Prostate gland (tissue), 2 donors: ENCODE measurements at regions not wholly inside any gene's neighbourhood (a gene's known extent, or its start where the extent isn't known, plus 50 kb on each side); places are given as distances from the start of the nearest gene placed in this dataset.
"Not testable (repeated sequence)": the region's sequence is repeated elsewhere in the genome, so short reads cannot be mapped to it uniquely, and the experiment has no call there.

Experiments used
- DNase-seq: peaks from one replicate; pipeline ENCODE4 v3.0.0-alpha.2; 2019; ENCODE audit warnings: low spot score
- H3K27ac ChIP-seq, 2 donors: fragments of 200-600 bp; sonication (generic); 2 replicates each; pipeline ENCODE4 v1.5.1; 2017 to 2019
- H3K27me3 ChIP-seq: fragments of 200-600 bp; sonication (generic); replicated peaks from 2 replicates; pipeline ENCODE4 v1.5.1; 2019; ENCODE audit not compliant: insufficient read depth
- H3K36me3 ChIP-seq, 2 donors: fragments of 200-600 bp; sonication (generic); 1 replicate in 1 of 2; 2 replicates in 1 of 2; pipeline versions ENCODE4 v1.5.1 to v1.8.1; 2017 to 2019
- H3K4me1 ChIP-seq: fragments of 200-600 bp; sonication (generic); replicated peaks from 2 replicates; pipeline ENCODE4 v1.5.1; 2019
- H3K4me3 ChIP-seq, 2 donors: fragments of 200-600 bp; sonication (generic); 2 replicates each; pipeline ENCODE4 v1.5.1; 2017 to 2019
- H3K9me3 ChIP-seq: fragments of 200-600 bp; sonication (generic); 2 replicates; pipeline ENCODE4 v1.5.1; 2017
- POLR2A ChIP-seq: fragments of 450-650 bp; IDR thresholded peaks from one replicate; pipeline ENCODE4 v1.6.1; 2016; ENCODE audit warnings: antibody characterized with exemption, mild to moderate bottlenecking
- POLR2AphosphoS5 ChIP-seq: sonication (generic); formaldehyde crosslinking; IDR thresholded peaks from one replicate; pipeline ENCODE4 v1.6.1; 2017; ENCODE audit warnings: antibody characterized with exemption
- WGBS: methylation state at CpG from one replicate; pipeline ENCODE4 v1.1.5; 2018; 5-methylcytosine and 5-hydroxymethylcytosine counted together
- intact Hi-C: fragments of 100-400 bp; cut with DNase I; formaldehyde crosslinking; loops from one replicate; pipeline ENCODE4 v1.14.2; 2022
- TF ChIP-seq, protein P1 (sequence below), 4 experiments: fragments of 200-600 bp in 2 of 4; fragments of 450-650 bp in 2 of 4; sonication (generic) in 2 of 4; IDR thresholded peaks; 1 replicate in 3 of 4; 2 replicates in 1 of 4; pipeline ENCODE4 v1.5.1; 2016 to 2019; ENCODE audit warnings: antibody characterized with exemption in 4 of 4, mild to moderate bottlenecking in 2 of 4, moderate library complexity in 2 of 4

DNA sequence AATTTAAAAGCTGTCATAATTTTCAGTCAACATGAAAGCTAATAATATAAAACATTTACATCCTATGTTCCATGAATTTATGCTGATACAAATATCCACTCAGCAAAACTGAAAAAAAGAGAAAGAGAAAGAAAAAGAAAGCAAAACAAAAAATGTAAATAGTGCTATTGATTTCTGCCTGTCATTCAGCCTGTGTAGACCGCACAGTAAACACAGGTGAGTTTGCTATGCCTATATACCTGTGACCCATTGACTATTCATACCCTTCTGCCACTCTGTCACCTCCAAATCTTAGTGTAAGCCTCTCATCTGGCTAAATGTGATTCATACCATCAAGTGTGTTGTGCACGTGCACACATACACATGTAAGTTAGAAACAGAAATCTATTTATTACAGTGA is 359.0 kb upstream of the RORB start:
- TF ChIP-seq POLR2AphosphoS5: no peak
- TF ChIP-seq, protein P1, sequence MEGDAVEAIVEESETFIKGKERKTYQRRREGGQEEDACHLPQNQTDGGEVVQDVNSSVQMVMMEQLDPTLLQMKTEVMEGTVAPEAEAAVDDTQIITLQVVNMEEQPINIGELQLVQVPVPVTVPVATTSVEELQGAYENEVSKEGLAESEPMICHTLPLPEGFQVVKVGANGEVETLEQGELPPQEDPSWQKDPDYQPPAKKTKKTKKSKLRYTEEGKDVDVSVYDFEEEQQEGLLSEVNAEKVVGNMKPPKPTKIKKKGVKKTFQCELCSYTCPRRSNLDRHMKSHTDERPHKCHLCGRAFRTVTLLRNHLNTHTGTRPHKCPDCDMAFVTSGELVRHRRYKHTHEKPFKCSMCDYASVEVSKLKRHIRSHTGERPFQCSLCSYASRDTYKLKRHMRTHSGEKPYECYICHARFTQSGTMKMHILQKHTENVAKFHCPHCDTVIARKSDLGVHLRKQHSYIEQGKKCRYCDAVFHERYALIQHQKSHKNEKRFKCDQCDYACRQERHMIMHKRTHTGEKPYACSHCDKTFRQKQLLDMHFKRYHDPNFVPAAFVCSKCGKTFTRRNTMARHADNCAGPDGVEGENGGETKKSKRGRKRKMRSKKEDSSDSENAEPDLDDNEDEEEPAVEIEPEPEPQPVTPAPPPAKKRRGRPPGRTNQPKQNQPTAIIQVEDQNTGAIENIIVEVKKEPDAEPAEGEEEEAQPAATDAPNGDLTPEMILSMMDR (IDR thresholded peaks at IDR 0.05): no peak
- no peak for TF ChIP-seq POLR2A
- H3K4me3 ChIP-seq: no peak overlapping the region
- H3K4me1 ChIP-seq: no peaks in the 10 kb centered on the region
- no peaks in the 10 kb centered on the region for H3K27me3 ChIP-seq
- DNase-seq: no peak
- intact Hi-C loops: no loop called here
- 86% methylated on average over 2 of the region's 2 CpGs for WGBS
- no peak overlapping the region for H3K27ac ChIP-seq
- H3K36me3 ChIP-seq: no peaks in the 10 kb centered on the region
- H3K9me3 ChIP-seq: no peaks in the 10 kb centered on the region

DNA sequence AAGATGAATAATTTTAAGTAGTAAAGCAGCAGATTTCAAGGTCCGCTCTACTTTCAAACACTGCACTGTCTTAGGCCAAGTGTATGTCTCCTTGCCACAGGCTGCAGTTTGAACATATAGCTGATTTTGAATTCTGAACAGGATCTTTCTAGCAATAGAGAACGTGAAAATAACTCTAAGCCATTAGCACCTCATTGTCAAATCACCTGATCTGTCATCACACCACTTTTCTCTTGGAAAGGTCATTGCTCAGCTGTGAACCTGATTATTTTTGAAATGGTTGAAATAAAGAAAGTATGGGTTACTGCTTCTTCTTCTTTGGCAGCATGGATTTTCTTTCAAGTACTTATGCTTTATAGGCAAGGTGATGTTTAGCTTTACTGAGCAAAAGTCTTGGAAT is 357.0 kb upstream of the RORB start:
- Histone ChIP-seq H3K9me3 (no peaks in the 10 kb centered on the region), H3K36me3 (no peaks in the 10 kb centered on the region), H3K27ac (no peak overlapping the region), H3K27me3 (no peaks in the 10 kb centered on the region), H3K4me3 (no peak overlapping the region), H3K4me1 (no peaks in the 10 kb centered on the region)
- no peak for DNase-seq
- 70% methylated on average over 2 of the region's 2 CpGs for WGBS
- intact Hi-C loops: no loop called here
- TF ChIP-seq POLR2AphosphoS5 (no peak), POLR2A (no peak)
- TF ChIP-seq, protein P1 (IDR thresholded peaks at IDR 0.05): no peak

DNA sequence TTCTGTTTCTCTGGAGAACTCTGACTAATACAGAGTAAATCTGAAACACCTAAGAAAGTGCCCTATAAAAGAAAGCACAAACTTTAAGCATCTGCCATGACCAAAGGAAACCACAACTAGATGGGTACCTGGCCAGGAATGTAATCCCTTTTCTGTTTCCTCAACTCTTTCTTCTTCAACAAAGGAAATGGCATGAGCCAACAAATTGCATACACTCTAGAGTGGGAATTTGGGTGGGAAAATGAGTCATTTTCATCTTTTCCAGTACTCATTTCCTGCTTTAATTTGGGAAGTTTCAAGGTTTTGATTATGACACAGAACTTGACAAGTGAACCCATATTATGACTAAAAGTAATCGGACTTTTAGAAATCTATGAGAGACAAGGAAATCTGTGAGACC is 349.2 kb upstream of the RORB start:
- 97% methylated on average over 1 of the region's 1 CpG for WGBS
- H3K27ac ChIP-seq: no peak overlapping the region
- H3K9me3 ChIP-seq: no peaks in the 10 kb centered on the region
- no peaks in the 10 kb centered on the region for H3K36me3 ChIP-seq
- H3K27me3 ChIP-seq: no peaks in the 10 kb centered on the region
- no peaks in the 10 kb centered on the region for H3K4me1 ChIP-seq
- intact Hi-C loops: no loop called here
- no peak for TF ChIP-seq POLR2AphosphoS5
- no peak for TF ChIP-seq POLR2A
- TF ChIP-seq, protein P1 (IDR thresholded peaks at IDR 0.05): no peak
- DNase-seq: no peak
- no peak overlapping the region for H3K4me3 ChIP-seq

DNA sequence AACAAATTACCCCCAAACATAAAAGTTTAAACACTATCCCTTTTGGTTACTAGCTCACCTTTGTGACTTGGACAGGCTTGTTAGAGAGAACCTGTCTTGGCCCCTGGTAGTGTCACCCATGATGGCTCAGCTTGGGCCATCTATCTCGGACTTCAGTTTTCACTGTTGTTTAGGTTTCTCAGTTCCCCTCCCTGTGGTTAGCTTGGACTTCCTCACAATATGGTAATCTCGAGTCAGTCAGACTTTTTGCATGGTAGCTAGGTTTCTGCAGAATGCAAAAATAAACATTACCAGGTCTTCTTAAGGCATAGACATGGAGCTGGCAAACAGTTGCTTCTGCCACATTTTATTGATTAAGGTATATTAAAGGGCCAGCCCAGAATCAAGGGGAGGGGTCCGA is 324.3 kb upstream of the RORB start:
- TF ChIP-seq POLR2A (no peak), POLR2AphosphoS5 (no peak)
- TF ChIP-seq, protein P1 (IDR thresholded peaks at IDR 0.05): no peak
- Histone ChIP-seq H3K36me3 (no peaks in the 10 kb centered on the region), H3K4me1 (no peaks in the 10 kb centered on the region), H3K4me3 (no peak overlapping the region), H3K9me3 (no peaks in the 10 kb centered on the region), H3K27ac (no peak overlapping the region), H3K27me3 (no peaks in the 10 kb centered on the region)
- WGBS: 79% methylated on average over 3 of the region's 3 CpGs
- DNase-seq: no peak
- intact Hi-C loops: no loop called here

DNA sequence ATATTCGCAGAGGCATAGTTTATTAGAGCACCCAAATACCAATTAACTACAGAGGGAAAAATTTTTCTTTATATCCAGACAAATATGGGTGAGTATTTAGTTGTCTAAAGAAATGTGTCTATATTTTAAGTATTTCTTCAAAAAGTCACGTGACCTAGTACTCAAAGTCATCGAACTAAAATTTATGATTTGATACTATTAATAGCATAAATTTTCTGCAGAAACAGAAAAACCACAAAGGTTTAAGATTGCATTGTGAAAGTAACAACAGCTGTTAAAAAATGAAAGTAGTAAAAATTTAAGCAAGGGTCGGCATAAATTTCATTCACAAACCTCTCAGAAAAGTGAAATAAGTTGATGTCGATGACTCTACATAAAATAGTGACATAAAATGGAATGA is 323.9 kb upstream of the RORB start:
- H3K27ac ChIP-seq: no peak overlapping the region
- no peaks in the 10 kb centered on the region for H3K9me3 ChIP-seq
- H3K4me3 ChIP-seq: no peak overlapping the region
- WGBS: 81% methylated on average over 5 of the region's 5 CpGs
- H3K36me3 ChIP-seq: no peaks in the 10 kb centered on the region
- TF ChIP-seq POLR2AphosphoS5: no peak
- TF ChIP-seq POLR2A: no peak
- TF ChIP-seq, protein P1 (IDR thresholded peaks at IDR 0.05): no peak
- no peaks in the 10 kb centered on the region for H3K4me1 ChIP-seq
- intact Hi-C loops: no loop called here
- no peak for DNase-seq
- H3K27me3 ChIP-seq: no peaks in the 10 kb centered on the region

DNA sequence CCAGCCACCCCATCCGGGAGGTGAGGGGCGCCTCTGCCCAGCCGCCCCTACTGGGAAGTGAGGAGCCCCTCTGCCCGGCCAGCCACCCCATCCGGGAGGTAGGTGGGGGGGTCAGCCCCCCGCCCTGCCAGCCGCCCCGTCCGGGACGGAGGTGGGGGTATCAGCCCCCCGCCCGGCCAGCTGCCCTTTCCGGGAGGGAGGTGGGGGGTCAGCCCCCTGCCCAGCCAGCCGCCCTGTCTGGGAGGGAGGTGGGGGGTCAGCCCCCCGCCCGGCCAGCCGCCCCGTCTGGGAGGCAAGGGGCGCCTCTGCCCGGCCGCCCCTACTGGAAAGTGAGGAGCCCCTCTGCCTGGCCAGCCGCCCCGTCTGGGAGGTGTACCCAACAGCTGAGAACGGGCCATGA is 299.4 kb upstream of the RORB start:
- H3K4me1 ChIP-seq, H3K36me3 ChIP-seq, H3K9me3 ChIP-seq, H3K27me3 ChIP-seq, DNase-seq, H3K27ac ChIP-seq, intact Hi-C loops, H3K4me3 ChIP-seq: not testable (repeated sequence)
- whole genome bisulfite sequencing: 96% methylated on average over 11 of the region's 24 CpGs
